Upper lobe of left lung (tissue), 6 donors: ENCODE measurements at regions not wholly inside any gene's neighbourhood (a gene's known extent, or its start where the extent isn't known, plus 50 kb on each side); places are given as distances from the start of the nearest gene placed in this dataset.

Experiments
- ATAC-seq, 2 donors: fragments of 200-7000 bp; cut with Tn5 transposase; one replicate each; pipeline ENCODE4 v1.9.1; 2022; ENCODE audit warnings: mild to moderate bottlenecking in 2 of 2, moderate library complexity in 2 of 2; ENCODE audit not compliant: low FRiP score in 2 of 2
- DNase-seq, 2 donors: peaks; one replicate each; pipeline ENCODE4 v3.0.0-alpha.2; 2019 to 2020
- H3K27ac ChIP-seq, 4 donors: fragments of 200-600 bp; sonication (generic); one replicate each; pipeline ENCODE4 v1.5.1; 2016 to 2019
- H3K27me3 ChIP-seq, 4 donors: fragments of 200-600 bp; sonication (generic); one replicate each; pipeline ENCODE4 v1.5.1; 2017 to 2019
- H3K36me3 ChIP-seq, 4 donors: fragments of 200-600 bp; sonication (generic); one replicate each; pipeline ENCODE4 v1.5.1; 2016 to 2019
- H3K4me1 ChIP-seq, 4 donors: fragments of 200-600 bp; sonication (generic); one replicate each; pipeline ENCODE4 v1.5.1; 2018 to 2019
- H3K4me3 ChIP-seq, 4 donors: fragments of 200-600 bp; sonication (generic); one replicate each; pipeline ENCODE4 v1.5.1; 2017 to 2019; ENCODE audit warnings: mild to moderate bottlenecking in 2 of 4, moderate library complexity in 1 of 4
- H3K9me3 ChIP-seq, 4 donors: fragments of 200-600 bp; sonication (generic); one replicate each; pipeline ENCODE4 v1.5.1; 2018 to 2019
- CTCF ChIP-seq, 6 experiments: fragments of 450-650 bp in 4 of 6; fragments of 200-600 bp in 2 of 6; sonication (generic) in 2 of 6; IDR thresholded peaks; one replicate each; pipeline ENCODE4 v1.5.1; 2016 to 2019; ENCODE audit warnings: antibody characterized with exemption in 6 of 6
- EP300 ChIP-seq, 4 donors: sonication (generic); formaldehyde crosslinking; IDR thresholded peaks; one replicate each; pipeline ENCODE4 v1.5.1; 2017; ENCODE audit warnings: antibody characterized with exemption in 4 of 4, control low read depth in 2 of 4
- POLR2A ChIP-seq, 4 donors: fragments of 450-650 bp; IDR thresholded peaks; one replicate each; pipeline ENCODE4 v1.5.1; 2016 to 2017; ENCODE audit warnings: antibody characterized with exemption in 4 of 4, mild to moderate bottlenecking in 2 of 4
- POLR2AphosphoS5 ChIP-seq, 2 donors: sonication (generic); formaldehyde crosslinking; IDR thresholded peaks; one replicate each; pipeline ENCODE4 v1.5.1; 2017; ENCODE audit warnings: antibody characterized with exemption in 2 of 2
- WGBS, 2 donors: methylation state at CpG; one replicate each; pipeline ENCODE4 v1.1.5; 2017 to 2018; 5-methylcytosine and 5-hydroxymethylcytosine counted together
- donor health status: DM: no; HTN: no; CAD: no; lungs with moderate emphysema.
- donor health status: DM: no; HTN: yes; CAD: no; lungs with severe emphysema.

- WGBS, 2 donors, result 59 to 68% methylated on average over 2 of the region's 2 CpGs
- Histone ChIP-seq H3K9me3 (no peaks in the 10 kb centered on the region), H3K4me3 (no peak overlapping the region), H3K27me3 (no peaks in the 10 kb centered on the region), H3K36me3 (no peaks in the 10 kb centered on the region), H3K4me1 (no peaks in the 10 kb centered on the region), H3K27ac (no peak overlapping the region)
- DNase-seq (no peak), ATAC-seq (no peak)
- no peak for TF ChIP-seq POLR2A (IDR thresholded peaks at IDR 0.05)
- no peak for TF ChIP-seq CTCF (IDR thresholded peaks at IDR 0.05)
- TF ChIP-seq POLR2AphosphoS5 (IDR thresholded peaks at IDR 0.05), result no peak
- no peak for TF ChIP-seq EP300 (IDR thresholded peaks at IDR 0.05)
Observed at GRCh38 chr6:81572020-81572419, 180.5 kb downstream of the TENT5A start.

GRCh38 chr6:81570681-81571080, 181.8 kb downstream of the TENT5A start:
- Histone ChIP-seq H3K27ac (no peak overlapping the region), H3K9me3 (no peaks in the 10 kb centered on the region), H3K27me3 (no peaks in the 10 kb centered on the region), H3K4me1 (no peaks in the 10 kb centered on the region), H3K36me3 (no peaks in the 10 kb centered on the region), H3K4me3 (no peak overlapping the region)
- DNase-seq (no peak), ATAC-seq (no peak)
- TF ChIP-seq CTCF (IDR thresholded peaks at IDR 0.05) (no peak), POLR2AphosphoS5 (IDR thresholded peaks at IDR 0.05) (no peak), POLR2A (IDR thresholded peaks at IDR 0.05) (no peak), EP300 (IDR thresholded peaks at IDR 0.05) (no peak)
- WGBS, 2 donors, result 75 to 97% methylated on average over 1 of the region's 1 CpG

GRCh38 chr6:81568973-81569372, 183.5 kb downstream of the TENT5A start:
- 73 to 82% methylated on average over 2 of the region's 2 CpGs for WGBS, 2 donors
- H3K27ac ChIP-seq, result no peak overlapping the region
- H3K36me3 ChIP-seq, result no peaks in the 10 kb centered on the region
- DNase-seq (no peak), ATAC-seq (no peak)
- no peak for TF ChIP-seq CTCF (IDR thresholded peaks at IDR 0.05)
- no peak for TF ChIP-seq EP300 (IDR thresholded peaks at IDR 0.05)
- no peak for TF ChIP-seq POLR2AphosphoS5 (IDR thresholded peaks at IDR 0.05)
- TF ChIP-seq POLR2A (IDR thresholded peaks at IDR 0.05), result no peak
- H3K27me3 ChIP-seq, result no peaks in the 10 kb centered on the region
- H3K4me3 ChIP-seq, result no peak overlapping the region
- H3K9me3 ChIP-seq, result no peaks in the 10 kb centered on the region
- no peaks in the 10 kb centered on the region for H3K4me1 ChIP-seq

GRCh38 chr6:81565071-81565470, 187.4 kb downstream of the TENT5A start:
- Histone ChIP-seq H3K36me3 (no peaks in the 10 kb centered on the region), H3K9me3 (no peaks in the 10 kb centered on the region), H3K27me3 (no peaks in the 10 kb centered on the region), H3K4me1 (no peaks in the 10 kb centered on the region), H3K27ac (no peak overlapping the region), H3K4me3 (no peak overlapping the region)
- DNase-seq, result no peak
- 78 to 80% methylated on average over 2 of the region's 2 CpGs for WGBS, 2 donors
- ATAC-seq, result no peak
- no peak for TF ChIP-seq POLR2A (IDR thresholded peaks at IDR 0.05)
- no peak for TF ChIP-seq EP300 (IDR thresholded peaks at IDR 0.05)
- no peak for TF ChIP-seq CTCF (IDR thresholded peaks at IDR 0.05)
- TF ChIP-seq POLR2AphosphoS5 (IDR thresholded peaks at IDR 0.05), result no peak

GRCh38 chr6:81564470-81565068, 187.9 kb downstream of the TENT5A start:
- Histone ChIP-seq H3K4me1 (no peaks in the 10 kb centered on the region), H3K36me3 (no peaks in the 10 kb centered on the region), H3K9me3 (no peaks in the 10 kb centered on the region), H3K27ac (no peak overlapping the region), H3K27me3 (no peaks in the 10 kb centered on the region), H3K4me3 (no peak overlapping the region)
- WGBS, 2 donors, result 89 to 93% methylated on average over 2 of the region's 2 CpGs
- DNase-seq (no peak), ATAC-seq (no peak)
- TF ChIP-seq EP300 (IDR thresholded peaks at IDR 0.05), result no peak
- TF ChIP-seq POLR2AphosphoS5 (IDR thresholded peaks at IDR 0.05), result no peak
- no peak for TF ChIP-seq POLR2A (IDR thresholded peaks at IDR 0.05)
- no peak for TF ChIP-seq CTCF (IDR thresholded peaks at IDR 0.05)
